Upper lobe of left lung (tissue), 4 donors: ENCODE measurements at regions not wholly inside any gene's neighbourhood (a gene's known extent, or its start where the extent isn't known, plus 50 kb on each side); places are given as distances from the start of the nearest gene placed in this dataset.

Experiments
- POLR2A ChIP-seq, 4 donors: fragments of 450-650 bp; IDR thresholded peaks; one replicate each; pipeline ENCODE4 v1.5.1; 2016 to 2017; ENCODE audit warnings: antibody characterized with exemption in 4 of 4, mild to moderate bottlenecking in 2 of 4
- POLR2AphosphoS5 ChIP-seq, 2 donors: sonication (generic); formaldehyde crosslinking; IDR thresholded peaks; one replicate each; pipeline ENCODE4 v1.5.1; 2017; ENCODE audit warnings: antibody characterized with exemption in 2 of 2
- TF ChIP-seq, protein P1 (sequence below), 6 experiments: fragments of 450-650 bp in 4 of 6; fragments of 200-600 bp in 2 of 6; sonication (generic) in 2 of 6; IDR thresholded peaks; one replicate each; pipeline ENCODE4 v1.5.1; 2016 to 2019; ENCODE audit warnings: antibody characterized with exemption in 6 of 6

DNA sequence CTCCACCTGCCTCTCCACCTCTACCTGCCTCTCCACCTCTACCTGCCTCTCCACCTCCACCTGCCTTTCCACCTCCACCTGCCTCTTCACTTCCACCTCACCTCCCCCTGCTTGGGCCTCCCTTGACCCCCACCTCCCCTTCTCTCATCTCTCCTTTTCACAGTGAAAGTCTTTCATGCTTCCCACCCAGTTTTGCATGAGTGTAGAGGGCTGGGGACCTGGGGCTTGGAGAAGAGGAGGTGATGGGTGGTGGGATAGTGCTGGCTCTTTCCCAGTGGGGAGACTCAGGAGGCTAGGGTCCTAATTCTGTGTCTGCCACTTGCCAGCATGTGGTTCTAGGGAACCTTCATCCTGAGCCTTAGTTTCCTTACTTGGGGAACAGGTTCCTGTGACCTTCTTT lies 316.2 kb upstream of the C1orf174 start:
- TF ChIP-seq, protein P1, sequence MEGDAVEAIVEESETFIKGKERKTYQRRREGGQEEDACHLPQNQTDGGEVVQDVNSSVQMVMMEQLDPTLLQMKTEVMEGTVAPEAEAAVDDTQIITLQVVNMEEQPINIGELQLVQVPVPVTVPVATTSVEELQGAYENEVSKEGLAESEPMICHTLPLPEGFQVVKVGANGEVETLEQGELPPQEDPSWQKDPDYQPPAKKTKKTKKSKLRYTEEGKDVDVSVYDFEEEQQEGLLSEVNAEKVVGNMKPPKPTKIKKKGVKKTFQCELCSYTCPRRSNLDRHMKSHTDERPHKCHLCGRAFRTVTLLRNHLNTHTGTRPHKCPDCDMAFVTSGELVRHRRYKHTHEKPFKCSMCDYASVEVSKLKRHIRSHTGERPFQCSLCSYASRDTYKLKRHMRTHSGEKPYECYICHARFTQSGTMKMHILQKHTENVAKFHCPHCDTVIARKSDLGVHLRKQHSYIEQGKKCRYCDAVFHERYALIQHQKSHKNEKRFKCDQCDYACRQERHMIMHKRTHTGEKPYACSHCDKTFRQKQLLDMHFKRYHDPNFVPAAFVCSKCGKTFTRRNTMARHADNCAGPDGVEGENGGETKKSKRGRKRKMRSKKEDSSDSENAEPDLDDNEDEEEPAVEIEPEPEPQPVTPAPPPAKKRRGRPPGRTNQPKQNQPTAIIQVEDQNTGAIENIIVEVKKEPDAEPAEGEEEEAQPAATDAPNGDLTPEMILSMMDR (IDR thresholded peaks at IDR 0.05) = no peak
- TF ChIP-seq POLR2A (IDR thresholded peaks at IDR 0.05) (no peak), POLR2AphosphoS5 (IDR thresholded peaks at IDR 0.05) (no peak)
